ENCODE measurements at regions not wholly inside any gene's neighbourhood (a gene's known extent, or its start where the extent isn't known, plus 50 kb on each side); places are given as distances from the start of the nearest gene placed in this dataset.
A peak's percentile ranks its signal among the peaks of the same experiment; 100 is the strongest.

- Histone ChIP-seq H4K20me1 (no peaks in the 10 kb centered on the region), H3K9ac (no peak overlapping the region), H3K4me1 (peaks cover 0 to 32% (median 15%) of the 10 kb centered on the region in 10 experiments; a peak in 12 of 20 replicates), H3K36me3 (no peaks in the 10 kb centered on the region), H3K4me2 (peak overlapping the region in 8 of 11 experiments; percentile 11 to 79 (median 54); a peak in 14 of 22 replicates), H3K9me3 (replicated peaks in 1 of 11) (peaks cover 0 to 16% (median 10%) of the 10 kb centered on the region in 11 experiments; a peak in 18 of 22 replicates), H3K4me3 (no peak overlapping the region), H3K27ac (no peak overlapping the region), H3K27me3 (no peaks in the 10 kb centered on the region)
- no peak for TF ChIP-seq Cebpa-rat (IDR thresholded peaks at IDR 0.05)
Measured at GRCh38 chr7:156540619-156541165, 99.9 kb upstream of the RNF32 start.

GRCh38 chr7:156539999-156540398 is 100.6 kb upstream of the RNF32 start:
- no peak for TF ChIP-seq Cebpa-rat (IDR thresholded peaks at IDR 0.05)
- Histone ChIP-seq H3K27ac (no peak overlapping the region), H3K4me1 (peaks cover 0 to 25% (median 15%) of the 10 kb centered on the region in 10 experiments; a peak in 12 of 20 replicates), H3K4me3 (no peak overlapping the region), H3K4me2 (no peak overlapping the region), H3K27me3 (no peaks in the 10 kb centered on the region), H4K20me1 (no peaks in the 10 kb centered on the region), H3K36me3 (no peaks in the 10 kb centered on the region), H3K9ac (no peak overlapping the region), H3K9me3 (replicated peaks in 1 of 11) (peaks cover 0 to 16% (median 10%) of the 10 kb centered on the region in 11 experiments; a peak in 18 of 22 replicates)

GRCh38 chr7:156537006-156537405 is 103.6 kb upstream of the RNF32 start:
- Histone ChIP-seq H3K27ac (no peak overlapping the region), H4K20me1 (no peaks in the 10 kb centered on the region), H3K4me2 (no peak overlapping the region), H3K27me3 (no peaks in the 10 kb centered on the region), H3K4me3 (no peak overlapping the region), H3K9ac (no peak overlapping the region), H3K4me1 (peaks cover 0 to 21% (median 14%) of the 10 kb centered on the region in 10 experiments; a peak in 12 of 20 replicates), H3K36me3 (no peaks in the 10 kb centered on the region), H3K9me3 (replicated peaks in 1 of 11) (peaks cover 0 to 13% (median 10%) of the 10 kb centered on the region in 11 experiments; a peak in 18 of 22 replicates)
- TF ChIP-seq Cebpa-rat (IDR thresholded peaks at IDR 0.05): no peak

DNA sequence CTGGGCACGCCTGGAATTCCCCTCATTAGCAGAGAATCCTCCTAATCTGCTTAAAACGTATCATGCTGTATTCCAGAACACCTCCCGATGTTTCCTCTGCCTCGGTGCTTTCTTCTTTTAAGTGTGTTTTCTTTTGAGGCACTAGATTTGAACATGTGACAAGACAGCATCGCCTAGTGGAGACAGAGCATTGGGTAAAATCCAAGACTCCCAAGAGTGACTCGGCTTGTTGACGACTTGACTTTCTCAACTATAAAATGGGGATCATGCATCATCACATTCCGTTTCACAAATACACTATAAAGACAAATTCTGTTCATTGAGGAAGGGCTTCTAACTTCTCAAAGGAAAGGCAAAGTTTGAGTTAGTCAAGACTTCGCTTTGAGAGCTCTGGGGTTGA is 105.6 kb upstream of the RNF32 start:
- peaks cover 0 to 4% (median 0%) of the 10 kb centered on the region in 10 experiments; a peak in 1 of 20 replicates for H3K4me1 ChIP-seq
- no peak overlapping the region for H3K4me2 ChIP-seq
- H3K9me3 ChIP-seq (replicated peaks in 1 of 11): peaks cover 0 to 13% (median 10%) of the 10 kb centered on the region in 11 experiments; a peak in 18 of 22 replicates
- no peaks in the 10 kb centered on the region for H4K20me1 ChIP-seq
- H3K36me3 ChIP-seq: no peaks in the 10 kb centered on the region
- H3K27me3 ChIP-seq: no peaks in the 10 kb centered on the region
- TF ChIP-seq Cebpa-rat (IDR thresholded peaks at IDR 0.05): no peak
- no peak overlapping the region for H3K4me3 ChIP-seq
- no peak overlapping the region for H3K9ac ChIP-seq
- no peak overlapping the region for H3K27ac ChIP-seq

DNA sequence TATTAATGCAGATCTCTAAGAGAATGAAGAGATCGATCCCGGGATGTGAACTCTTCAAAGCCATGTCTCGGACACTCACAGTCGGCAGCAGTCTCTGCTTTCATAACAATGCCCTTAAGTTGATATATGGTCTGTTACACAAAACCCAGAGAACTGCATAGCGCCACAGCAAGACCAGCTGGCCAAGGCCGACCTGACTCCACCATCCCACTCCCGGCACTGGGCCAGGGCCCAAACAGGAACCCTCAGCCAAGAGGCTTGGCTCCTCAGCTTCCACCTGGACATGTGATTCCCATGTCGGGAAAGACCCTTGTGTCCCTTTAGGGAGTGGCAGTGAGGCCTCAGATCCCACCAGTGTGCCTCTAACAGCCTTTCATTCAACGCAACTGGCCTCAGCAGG is 106.6 kb upstream of the RNF32 start:
- H3K36me3 ChIP-seq: no peaks in the 10 kb centered on the region
- no peak for TF ChIP-seq Cebpa-rat (IDR thresholded peaks at IDR 0.05)
- H3K9me3 ChIP-seq (replicated peaks in 1 of 11): peaks cover 0 to 13% (median 10%) of the 10 kb centered on the region in 11 experiments; a peak in 18 of 22 replicates
- no peak overlapping the region for H3K4me3 ChIP-seq
- H3K27ac ChIP-seq: no peak overlapping the region
- H3K9ac ChIP-seq: no peak overlapping the region
- no peak overlapping the region for H3K4me2 ChIP-seq
- no peaks in the 10 kb centered on the region for H3K27me3 ChIP-seq
- peaks cover 0 to 4% (median 0%) of the 10 kb centered on the region in 10 experiments; a peak in 1 of 20 replicates for H3K4me1 ChIP-seq
- H4K20me1 ChIP-seq: no peaks in the 10 kb centered on the region

DNA sequence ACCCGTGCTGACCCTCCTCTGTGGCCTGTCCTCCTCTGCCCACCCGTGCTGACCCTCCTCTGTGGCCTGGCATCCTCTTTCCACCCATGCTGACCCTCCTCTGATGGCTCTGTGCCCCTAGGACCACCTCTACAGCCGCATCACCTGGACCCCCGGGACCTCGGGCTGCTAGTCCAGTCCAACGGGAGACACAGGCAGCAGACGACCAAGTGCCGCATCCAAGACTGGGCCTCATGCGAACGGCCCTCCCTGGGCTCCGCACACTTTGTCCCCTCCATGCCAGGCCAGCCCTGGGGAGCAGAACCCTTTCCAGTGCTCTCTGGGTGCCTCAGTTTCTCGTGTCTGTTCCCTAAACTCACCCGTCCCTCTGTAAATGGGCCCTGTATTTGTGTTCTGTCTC is 107.2 kb upstream of the RNF32 start:
- Histone ChIP-seq H3K4me3 (no peak overlapping the region), H3K9ac (no peak overlapping the region), H3K27ac (no peak overlapping the region), H3K27me3 (no peaks in the 10 kb centered on the region), H3K4me1 (peaks cover 0 to 4% (median 0%) of the 10 kb centered on the region in 10 experiments; a peak in 1 of 20 replicates), H3K4me2 (no peak overlapping the region), H4K20me1 (no peaks in the 10 kb centered on the region), H3K9me3 (replicated peaks in 1 of 11) (peaks cover 0 to 13% (median 10%) of the 10 kb centered on the region in 11 experiments; a peak in 18 of 22 replicates), H3K36me3 (no peaks in the 10 kb centered on the region)
- TF ChIP-seq Cebpa-rat (IDR thresholded peaks at IDR 0.05): no peak

DNA sequence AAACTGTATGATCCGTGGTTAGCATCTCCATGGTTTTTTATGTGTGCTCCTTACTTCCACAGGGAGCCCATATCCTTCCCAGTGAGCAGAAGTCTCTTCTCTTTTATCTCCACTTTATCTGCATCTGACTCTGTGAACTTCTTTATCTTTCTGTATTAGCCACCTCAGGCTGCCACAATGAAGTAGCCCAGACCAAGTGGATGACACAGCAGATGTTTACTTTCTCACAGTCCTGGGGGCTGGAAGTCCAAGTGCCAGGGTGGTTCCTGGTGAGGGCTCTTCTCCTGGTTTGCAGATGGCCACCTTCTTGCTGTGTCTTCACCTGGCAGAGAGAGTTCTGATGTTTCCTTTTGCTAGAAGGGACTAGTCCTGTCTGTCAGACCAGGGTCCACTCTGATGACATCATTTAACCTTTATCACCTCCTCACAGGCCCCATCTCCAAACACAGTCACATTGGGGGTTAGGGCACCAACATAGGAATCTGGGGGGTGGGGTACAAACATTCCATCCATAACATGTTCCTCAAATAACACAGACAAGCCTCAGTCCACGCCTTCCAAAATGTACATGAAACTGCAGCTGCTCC is 108.5 kb upstream of the RNF32 start:
- no peak overlapping the region for H3K4me3 ChIP-seq
- H3K4me1 ChIP-seq: peaks cover 0 to 6% (median 0%) of the 10 kb centered on the region in 10 experiments; a peak in 3 of 20 replicates
- H3K9me3 ChIP-seq (replicated peaks in 1 of 11): peaks cover 0 to 3% (median 1%) of the 10 kb centered on the region in 11 experiments; a peak in 8 of 22 replicates
- no peak for TF ChIP-seq Cebpa-rat (IDR thresholded peaks at IDR 0.05)
- no peaks in the 10 kb centered on the region for H4K20me1 ChIP-seq
- no peak overlapping the region for H3K27ac ChIP-seq
- H3K4me2 ChIP-seq: no peak overlapping the region
- no peak overlapping the region for H3K9ac ChIP-seq
- no peaks in the 10 kb centered on the region for H3K27me3 ChIP-seq
- no peaks in the 10 kb centered on the region for H3K36me3 ChIP-seq

DNA sequence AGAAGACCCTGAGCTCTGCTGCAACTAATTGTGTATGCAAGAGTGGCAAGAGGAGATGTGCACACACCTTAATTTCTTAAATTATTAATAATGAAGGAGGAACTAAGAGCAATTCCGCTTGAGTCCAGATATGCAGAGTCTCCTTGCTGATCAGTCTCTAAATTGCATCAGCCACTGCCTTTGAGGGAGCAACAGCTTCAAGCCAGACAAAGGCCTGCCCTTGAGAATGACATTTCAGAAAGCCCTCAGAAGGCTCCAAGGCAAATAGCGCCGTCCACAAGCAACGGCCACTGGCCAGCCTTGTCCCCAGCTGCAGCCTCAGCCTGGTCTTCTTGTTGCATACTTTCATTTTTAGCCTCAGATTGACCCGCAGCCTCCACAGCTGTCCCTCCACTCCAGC is 110.6 kb upstream of the RNF32 start:
- Histone ChIP-seq H3K9me3 (replicated peaks in 1 of 11) (no peaks in the 10 kb centered on the region), H3K4me1 (peaks cover 0 to 6% (median 0%) of the 10 kb centered on the region in 10 experiments; a peak in 2 of 20 replicates), H3K27ac (no peak overlapping the region), H3K36me3 (no peaks in the 10 kb centered on the region), H4K20me1 (no peaks in the 10 kb centered on the region), H3K4me3 (no peak overlapping the region), H3K4me2 (no peak overlapping the region), H3K27me3 (no peaks in the 10 kb centered on the region), H3K9ac (no peak overlapping the region)
- TF ChIP-seq Cebpa-rat (IDR thresholded peaks at IDR 0.05): no peak

DNA sequence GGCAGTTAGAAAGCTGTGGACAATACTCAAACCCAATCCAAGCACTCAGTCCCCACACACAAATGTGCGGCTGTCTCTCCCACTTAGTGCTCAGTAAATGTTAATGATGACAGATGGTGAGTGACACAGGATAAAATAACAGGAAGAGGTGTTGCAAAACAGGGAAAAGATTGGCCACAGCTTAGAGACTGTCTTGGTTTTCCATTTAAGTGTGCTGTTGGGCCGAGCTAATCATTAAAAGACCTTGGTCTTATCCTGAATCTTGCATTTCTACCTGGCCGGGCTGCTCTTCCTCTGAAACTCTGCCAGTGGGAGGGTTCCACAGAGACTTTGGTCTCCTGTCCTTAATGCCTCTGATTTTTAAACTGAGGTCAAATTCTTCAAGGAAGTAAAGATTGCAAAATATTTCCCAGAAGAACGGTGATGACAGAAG is 113.1 kb upstream of the RNF32 start:
- Histone ChIP-seq H3K9ac (no peak overlapping the region), H3K9me3 (replicated peaks in 1 of 11) (no peaks in the 10 kb centered on the region), H3K36me3 (no peaks in the 10 kb centered on the region), H3K4me2 (0 out of 22 replicates have a peak overlapping the region, but pooled peaks of 1 of the 11 experiments have one; percentile 5), H3K27me3 (no peaks in the 10 kb centered on the region), H3K4me3 (no peak overlapping the region), H3K4me1 (peaks cover 0 to 6% (median 0%) of the 10 kb centered on the region in 10 experiments; a peak in 2 of 20 replicates), H3K27ac (no peak overlapping the region), H4K20me1 (no peaks in the 10 kb centered on the region)
- no peak for TF ChIP-seq Cebpa-rat (IDR thresholded peaks at IDR 0.05)

Measured in BLaER1 treated with 17β-estradiol and CSF1 and Interleukin-3, amounts not matched to agents 10 nM and 100 nM (cell line).